MCF 10A (cell line): ENCODE measurements at regions not wholly inside any gene's neighbourhood (a gene's known extent, or its start where the extent isn't known, plus 50 kb on each side); places are given as distances from the start of the nearest gene placed in this dataset.

Source experiments
- BruUV-seq: library from RNA; stranded (reverse); fragments of 400-500 nt; replicated peaks from 2 replicates; lab custom pipeline; 2021; lab: Mats Ljungman, UMichigan
- CTCF ChIA-PET: fragments of 300-600 bp; sonication (Branson Sonifier 250); formaldehyde crosslinking; extraction: SDS; loops from one replicate; lab custom pipeline; 2021; ENCODE audit warnings: antibody characterized with exemption, inconsistent platforms; lab: Yijun Ruan, JAX
- POLR2A ChIA-PET: fragments of 300-600, 350-650 bp; sonication (Branson Sonifier 250); formaldehyde crosslinking; extraction: SDS; loops from one replicate; lab custom pipeline; 2020; ENCODE audit warnings: antibody characterized with exemption, inconsistent platforms; lab: Yijun Ruan, JAX
- DNase-seq: peaks from one replicate; pipeline ENCODE4 v3.0.0-alpha.2; 2018; ENCODE audit not compliant: unreplicated experiment
- H3K27ac Mint-ChIP-seq: one replicate; pipeline ENCODE4 v1.8.0; 2022; ENCODE audit warnings: mild to moderate bottlenecking, low read depth, mixed read lengths; ENCODE audit not compliant: unreplicated experiment
- H3K27me3 Mint-ChIP-seq: one replicate; pipeline ENCODE4 v1.8.0; 2022; ENCODE audit warnings: mixed read lengths; ENCODE audit not compliant: insufficient read depth, unreplicated experiment
- H3K36me3 Mint-ChIP-seq: one replicate; pipeline ENCODE4 v1.8.0; 2022; ENCODE audit warnings: mild to moderate bottlenecking, moderate library complexity, mixed read lengths; ENCODE audit not compliant: insufficient read depth, unreplicated experiment
- H3K4me1 Mint-ChIP-seq: one replicate; pipeline ENCODE4 v1.8.0; 2022; ENCODE audit warnings: mixed read lengths; ENCODE audit not compliant: insufficient read depth, unreplicated experiment
- H3K4me3 Mint-ChIP-seq: one replicate; pipeline ENCODE4 v1.8.0; 2022; ENCODE audit warnings: mild to moderate bottlenecking, moderate library complexity, mixed read lengths; ENCODE audit not compliant: unreplicated experiment
- H3K9me3 Mint-ChIP-seq: one replicate; pipeline ENCODE4 v1.8.0; 2022; ENCODE audit warnings: mixed read lengths; ENCODE audit not compliant: unreplicated experiment
- intact Hi-C: fragments of 100-400 bp; cut with micrococcal nuclease; formaldehyde crosslinking; loops from 2 replicates; pipeline ENCODE4 v1.14.1; 2022
- TF ChIP-seq, protein P1 (sequence below): fragments of 200-600 bp; IDR thresholded peaks from one replicate; pipeline ENCODE4 v1.8.0; 2022; ENCODE audit warnings: antibody characterized with exemption, mild to moderate bottlenecking; ENCODE audit not compliant: unreplicated experiment

GRCh38 chr10:123563994-123564393 is 102.2 kb upstream of the GPR26 start:
- no peak for DNase-seq
- intact Hi-C loops: no loop called here
- TF ChIP-seq, protein P1, sequence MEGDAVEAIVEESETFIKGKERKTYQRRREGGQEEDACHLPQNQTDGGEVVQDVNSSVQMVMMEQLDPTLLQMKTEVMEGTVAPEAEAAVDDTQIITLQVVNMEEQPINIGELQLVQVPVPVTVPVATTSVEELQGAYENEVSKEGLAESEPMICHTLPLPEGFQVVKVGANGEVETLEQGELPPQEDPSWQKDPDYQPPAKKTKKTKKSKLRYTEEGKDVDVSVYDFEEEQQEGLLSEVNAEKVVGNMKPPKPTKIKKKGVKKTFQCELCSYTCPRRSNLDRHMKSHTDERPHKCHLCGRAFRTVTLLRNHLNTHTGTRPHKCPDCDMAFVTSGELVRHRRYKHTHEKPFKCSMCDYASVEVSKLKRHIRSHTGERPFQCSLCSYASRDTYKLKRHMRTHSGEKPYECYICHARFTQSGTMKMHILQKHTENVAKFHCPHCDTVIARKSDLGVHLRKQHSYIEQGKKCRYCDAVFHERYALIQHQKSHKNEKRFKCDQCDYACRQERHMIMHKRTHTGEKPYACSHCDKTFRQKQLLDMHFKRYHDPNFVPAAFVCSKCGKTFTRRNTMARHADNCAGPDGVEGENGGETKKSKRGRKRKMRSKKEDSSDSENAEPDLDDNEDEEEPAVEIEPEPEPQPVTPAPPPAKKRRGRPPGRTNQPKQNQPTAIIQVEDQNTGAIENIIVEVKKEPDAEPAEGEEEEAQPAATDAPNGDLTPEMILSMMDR: no peak
- no TSS peak for BruUV-seq
- H3K4me3 Mint-ChIP-seq: no peak overlapping the region
- peaks cover 6% of the 10 kb centered on the region for H3K36me3 Mint-ChIP-seq
- ChIA-PET POLR2A (interaction anchor here (0.7 kb wide), 1 partner anchor 919 kb away, joined by 3 read pairs; no protein-coding TSS in a partner anchor), CTCF (interaction anchor here (0.6 to 0.9 kb wide), 5 partner anchors 10 to 522 kb away, joined by 3 to 5 read pairs (median 4); no protein-coding TSS in a partner anchor)
- no peak overlapping the region for H3K27ac Mint-ChIP-seq
- peaks cover 15% of the 10 kb centered on the region for H3K27me3 Mint-ChIP-seq
- H3K4me1 Mint-ChIP-seq: no peaks in the 10 kb centered on the region
- no peaks in the 10 kb centered on the region for H3K9me3 Mint-ChIP-seq

GRCh38 chr10:123564631-123565030 is 101.5 kb upstream of the GPR26 start:
- Mint-ChIP-seq H3K27me3 (peaks cover 21% of the 10 kb centered on the region), H3K27ac (no peak overlapping the region), H3K4me3 (no peak overlapping the region), H3K36me3 (peaks cover 6% of the 10 kb centered on the region), H3K9me3 (no peaks in the 10 kb centered on the region), H3K4me1 (no peaks in the 10 kb centered on the region)
- TF ChIP-seq, protein P1: no peak
- intact Hi-C loops: no loop called here
- DNase-seq: no peak
- no TSS peak for BruUV-seq
- ChIA-PET CTCF (interaction anchor here (0.7 to 0.9 kb wide), 2 partner anchors 184 to 507 kb away, joined by 4 to 5 read pairs; no protein-coding TSS in a partner anchor), POLR2A (no interaction called here)

- ChIA-PET POLR2A (no interaction called here), CTCF (interaction anchor here (0.7 to 1.0 kb wide), 3 partner anchors 185 to 522 kb away, joined by 3 to 4 read pairs (median 3); no protein-coding TSS in a partner anchor)
- Mint-ChIP-seq H3K36me3 (peaks cover 6% of the 10 kb centered on the region), H3K27ac (no peak overlapping the region), H3K27me3 (peaks cover 22% of the 10 kb centered on the region), H3K4me3 (no peak overlapping the region), H3K9me3 (no peaks in the 10 kb centered on the region), H3K4me1 (no peaks in the 10 kb centered on the region)
- TF ChIP-seq, protein P1: no peak
- intact Hi-C loops: no loop called here
- DNase-seq: no peak
- no TSS peak for BruUV-seq
Observed at GRCh38 chr10:123565691-123566660, 100.2 kb upstream of the GPR26 start.
